ENCODE measurements at regions not wholly inside any gene's neighbourhood (a gene's known extent, or its start where the extent isn't known, plus 50 kb on each side); places are given as distances from the start of the nearest gene placed in this dataset.

- Histone ChIP-seq H4K20me1 (ENCODE audit: insufficient read depth, low read depth, low read length) (no peaks in the 10 kb centered on the region), H2AFZ (ENCODE audit: low read length) (no peak overlapping the region), H3K9me3 (ENCODE audit: low read length) (no peaks in the 10 kb centered on the region), H3K4me1 (ENCODE audit: low read length) (no peaks in the 10 kb centered on the region), H3K4me3 (ENCODE audit: low read length) (no peak overlapping the region), H3K36me3 (ENCODE audit: insufficient read depth, low read length) (no peaks in the 10 kb centered on the region), H3K27ac (ENCODE audit: low read length) (no peak overlapping the region), H3K9ac (ENCODE audit: low read length) (no peak overlapping the region), H3K4me2 (ENCODE audit: low read depth, low read length, poor library complexity, severe bottlenecking) (no peak overlapping the region), H3K27me3 (ENCODE audit: low read length) (no peaks in the 10 kb centered on the region), H3K9me2 (replicated peaks; ENCODE audit: insufficient read depth, low read length) (no peaks in the 10 kb centered on the region), H3K79me2 (ENCODE audit: low read length) (no peaks in the 10 kb centered on the region)
- no peak for DNase-seq
These were observed 143.6 kb upstream of the IRX5 start for GRCh38 chr16:54787045-54787444.

GRCh38 chr16:54783980-54784379 lies 146.7 kb upstream of the IRX5 start:
- Histone ChIP-seq H3K27me3 (ENCODE audit: low read length) (no peaks in the 10 kb centered on the region), H3K9me3 (ENCODE audit: low read length) (no peaks in the 10 kb centered on the region), H3K4me3 (ENCODE audit: low read length) (no peak overlapping the region), H3K9ac (ENCODE audit: low read length) (no peak overlapping the region), H3K79me2 (ENCODE audit: low read length) (no peaks in the 10 kb centered on the region), H4K20me1 (ENCODE audit: insufficient read depth, low read depth, low read length) (no peaks in the 10 kb centered on the region), H3K36me3 (ENCODE audit: insufficient read depth, low read length) (no peaks in the 10 kb centered on the region), H3K4me2 (ENCODE audit: low read depth, low read length, poor library complexity, severe bottlenecking) (no peak overlapping the region), H3K27ac (ENCODE audit: low read length) (no peak overlapping the region), H3K9me2 (replicated peaks; ENCODE audit: insufficient read depth, low read length) (no peaks in the 10 kb centered on the region), H3K4me1 (ENCODE audit: low read length) (no peaks in the 10 kb centered on the region), H2AFZ (ENCODE audit: low read length) (no peak overlapping the region)
- DNase-seq, result no peak

GRCh38 chr16:54783226-54783625 lies 147.4 kb upstream of the IRX5 start:
- Histone ChIP-seq H3K9ac (ENCODE audit: low read length) (no peak overlapping the region), H3K79me2 (ENCODE audit: low read length) (no peaks in the 10 kb centered on the region), H3K9me2 (replicated peaks; ENCODE audit: insufficient read depth, low read length) (no peaks in the 10 kb centered on the region), H4K20me1 (ENCODE audit: insufficient read depth, low read depth, low read length) (no peaks in the 10 kb centered on the region), H2AFZ (ENCODE audit: low read length) (no peak overlapping the region), H3K4me1 (ENCODE audit: low read length) (no peaks in the 10 kb centered on the region), H3K4me3 (ENCODE audit: low read length) (no peak overlapping the region), H3K4me2 (ENCODE audit: low read depth, low read length, poor library complexity, severe bottlenecking) (no peak overlapping the region), H3K9me3 (ENCODE audit: low read length) (no peaks in the 10 kb centered on the region), H3K27ac (ENCODE audit: low read length) (no peak overlapping the region), H3K36me3 (ENCODE audit: insufficient read depth, low read length) (no peaks in the 10 kb centered on the region), H3K27me3 (ENCODE audit: low read length) (no peaks in the 10 kb centered on the region)
- no peak for DNase-seq

- Histone ChIP-seq H3K4me1 (ENCODE audit: low read length) (no peaks in the 10 kb centered on the region), H3K9me3 (ENCODE audit: low read length) (no peaks in the 10 kb centered on the region), H3K79me2 (ENCODE audit: low read length) (no peaks in the 10 kb centered on the region), H2AFZ (ENCODE audit: low read length) (no peak overlapping the region), H3K27me3 (ENCODE audit: low read length) (no peaks in the 10 kb centered on the region), H3K9me2 (replicated peaks; ENCODE audit: insufficient read depth, low read length) (no peaks in the 10 kb centered on the region), H3K36me3 (ENCODE audit: insufficient read depth, low read length) (no peaks in the 10 kb centered on the region), H4K20me1 (ENCODE audit: insufficient read depth, low read depth, low read length) (no peaks in the 10 kb centered on the region), H3K27ac (ENCODE audit: low read length) (no peak overlapping the region), H3K4me3 (ENCODE audit: low read length) (no peak overlapping the region), H3K9ac (ENCODE audit: low read length) (no peak overlapping the region), H3K4me2 (ENCODE audit: low read depth, low read length, poor library complexity, severe bottlenecking) (no peak overlapping the region)
- no peak for DNase-seq
These were observed 150.4 kb upstream of the IRX5 start for GRCh38 chr16:54780266-54780665.

- H3K27ac ChIP-seq (ENCODE audit: low read length), result no peak overlapping the region
- no peaks in the 10 kb centered on the region for H3K27me3 ChIP-seq (ENCODE audit: low read length)
- H3K9ac ChIP-seq (ENCODE audit: low read length), result no peak overlapping the region
- H3K4me1 ChIP-seq (ENCODE audit: low read length), result no peaks in the 10 kb centered on the region
- no peak overlapping the region for H3K4me2 ChIP-seq (ENCODE audit: low read depth, low read length, poor library complexity, severe bottlenecking)
- H4K20me1 ChIP-seq (ENCODE audit: insufficient read depth, low read depth, low read length), result no peaks in the 10 kb centered on the region
- no peak overlapping the region for H2AFZ ChIP-seq (ENCODE audit: low read length)
- H3K4me3 ChIP-seq (ENCODE audit: low read length), result no peak overlapping the region
- DNase-seq, result no peak
- no peaks in the 10 kb centered on the region for H3K36me3 ChIP-seq (ENCODE audit: insufficient read depth, low read length)
- no peaks in the 10 kb centered on the region for H3K9me3 ChIP-seq (ENCODE audit: low read length)
- H3K9me2 ChIP-seq (replicated peaks; ENCODE audit: insufficient read depth, low read length), result no peaks in the 10 kb centered on the region
- no peaks in the 10 kb centered on the region for H3K79me2 ChIP-seq (ENCODE audit: low read length)
These were observed 151.1 kb upstream of the IRX5 start for GRCh38 chr16:54779549-54779948.

- DNase-seq, result no peak
- Histone ChIP-seq H3K4me2 (ENCODE audit: low read depth, low read length, poor library complexity, severe bottlenecking) (no peak overlapping the region), H3K9me2 (replicated peaks; ENCODE audit: insufficient read depth, low read length) (no peaks in the 10 kb centered on the region), H3K36me3 (ENCODE audit: insufficient read depth, low read length) (no peaks in the 10 kb centered on the region), H3K4me3 (ENCODE audit: low read length) (no peak overlapping the region), H3K4me1 (ENCODE audit: low read length) (no peaks in the 10 kb centered on the region), H3K27ac (ENCODE audit: low read length) (no peak overlapping the region), H2AFZ (ENCODE audit: low read length) (no peak overlapping the region), H3K27me3 (ENCODE audit: low read length) (no peaks in the 10 kb centered on the region), H3K9ac (ENCODE audit: low read length) (no peak overlapping the region), H4K20me1 (ENCODE audit: insufficient read depth, low read depth, low read length) (no peaks in the 10 kb centered on the region), H3K79me2 (ENCODE audit: low read length) (no peaks in the 10 kb centered on the region), H3K9me3 (ENCODE audit: low read length) (no peaks in the 10 kb centered on the region)
These were observed 155.9 kb upstream of the IRX5 start for GRCh38 chr16:54774768-54775167.

DNA sequence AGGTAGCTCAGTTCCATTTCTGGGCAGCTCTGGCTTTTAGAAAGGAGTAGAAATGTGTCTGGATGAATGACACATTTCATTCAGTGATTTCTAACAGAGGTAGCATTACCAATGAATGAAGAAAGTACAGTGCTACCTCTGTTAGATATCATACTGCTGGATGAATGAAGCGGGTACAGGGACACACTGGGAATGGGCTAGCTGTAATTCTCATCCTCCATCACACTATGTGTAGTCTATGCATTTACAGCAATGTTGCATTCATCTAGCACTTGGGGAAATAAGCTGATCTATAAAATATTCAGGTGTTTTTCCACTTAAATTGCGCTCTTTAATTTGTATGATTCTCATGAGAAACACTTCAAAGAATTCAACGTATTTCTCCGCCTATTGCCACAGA lies 158.3 kb upstream of the IRX5 start:
- Histone ChIP-seq H3K4me3 (ENCODE audit: low read length) (no peak overlapping the region), H3K9ac (ENCODE audit: low read length) (no peak overlapping the region), H3K27ac (ENCODE audit: low read length) (no peak overlapping the region), H3K36me3 (ENCODE audit: insufficient read depth, low read length) (no peaks in the 10 kb centered on the region), H4K20me1 (ENCODE audit: insufficient read depth, low read depth, low read length) (no peaks in the 10 kb centered on the region), H3K4me1 (ENCODE audit: low read length) (no peaks in the 10 kb centered on the region), H3K9me3 (ENCODE audit: low read length) (no peaks in the 10 kb centered on the region), H3K9me2 (replicated peaks; ENCODE audit: insufficient read depth, low read length) (no peaks in the 10 kb centered on the region), H3K27me3 (ENCODE audit: low read length) (no peaks in the 10 kb centered on the region), H2AFZ (ENCODE audit: low read length) (no peak overlapping the region), H3K79me2 (ENCODE audit: low read length) (no peaks in the 10 kb centered on the region), H3K4me2 (ENCODE audit: low read depth, low read length, poor library complexity, severe bottlenecking) (no peak overlapping the region)
- DNase-seq, result no peak

- H3K9ac ChIP-seq (ENCODE audit: low read length), result no peak overlapping the region
- no peaks in the 10 kb centered on the region for H3K9me3 ChIP-seq (ENCODE audit: low read length)
- no peak overlapping the region for H3K4me3 ChIP-seq (ENCODE audit: low read length)
- no peaks in the 10 kb centered on the region for H3K4me1 ChIP-seq (ENCODE audit: low read length)
- H3K27me3 ChIP-seq (ENCODE audit: low read length), result peaks cover 2% of the 10 kb centered on the region; the same call in 1 of the 2 replicates
- no peak overlapping the region for H2AFZ ChIP-seq (ENCODE audit: low read length)
- no peak for DNase-seq
- H3K36me3 ChIP-seq (ENCODE audit: insufficient read depth, low read length), result no peaks in the 10 kb centered on the region
- H3K27ac ChIP-seq (ENCODE audit: low read length), result no peak overlapping the region
- no peaks in the 10 kb centered on the region for H3K79me2 ChIP-seq (ENCODE audit: low read length)
- no peak overlapping the region for H3K4me2 ChIP-seq (ENCODE audit: low read depth, low read length, poor library complexity, severe bottlenecking)
- no peaks in the 10 kb centered on the region for H4K20me1 ChIP-seq (ENCODE audit: insufficient read depth, low read depth, low read length)
- no peaks in the 10 kb centered on the region for H3K9me2 ChIP-seq (replicated peaks; ENCODE audit: insufficient read depth, low read length)
These were observed 164.3 kb upstream of the IRX5 start for GRCh38 chr16:54766355-54766754.

GRCh38 chr16:54750249-54750648 lies 180.4 kb upstream of the IRX5 start:
- Histone ChIP-seq H3K4me1 (ENCODE audit: low read length) (no peaks in the 10 kb centered on the region), H3K36me3 (ENCODE audit: insufficient read depth, low read length) (no peaks in the 10 kb centered on the region), H3K79me2 (ENCODE audit: low read length) (no peaks in the 10 kb centered on the region), H3K27me3 (ENCODE audit: low read length) (no peaks in the 10 kb centered on the region), H3K27ac (ENCODE audit: low read length) (no peak overlapping the region), H2AFZ (ENCODE audit: low read length) (no peak overlapping the region), H3K9me3 (ENCODE audit: low read length) (no peaks in the 10 kb centered on the region), H3K4me2 (ENCODE audit: low read depth, low read length, poor library complexity, severe bottlenecking) (no peak overlapping the region), H3K9ac (ENCODE audit: low read length) (no peak overlapping the region), H3K4me3 (ENCODE audit: low read length) (no peak overlapping the region), H3K9me2 (replicated peaks; ENCODE audit: insufficient read depth, low read length) (no peaks in the 10 kb centered on the region), H4K20me1 (ENCODE audit: insufficient read depth, low read depth, low read length) (no peaks in the 10 kb centered on the region)
- no peak for DNase-seq

Data from Karpas-422 (cell line).